ENCODE measurements at regions not wholly inside any gene's neighbourhood (a gene's known extent, or its start where the extent isn't known, plus 50 kb on each side); places are given as distances from the start of the nearest gene placed in this dataset.
A peak's percentile ranks its signal among the peaks of the same experiment; 100 is the strongest.

- no peak for DNase-seq (ENCODE audit: low spot score in 2 of 2)
Measured at GRCh38 chr15:85847031-85847430, 52.3 kb upstream of the KLHL25 start.

GRCh38 chr15:85849946-85850345 is 55.2 kb upstream of the KLHL25 start:
- DNase-seq (ENCODE audit: low spot score in 2 of 2) (no peak), ATAC-seq (no peak)
- H3K27ac Mint-ChIP-seq, result no peak overlapping the region
- H3K36me3 Mint-ChIP-seq, result no peaks in the 10 kb centered on the region
- no peak overlapping the region for H3K4me3 Mint-ChIP-seq
- no peaks in the 10 kb centered on the region for H3K9me3 Mint-ChIP-seq
- peaks cover 6% of the 10 kb centered on the region for H3K4me1 Mint-ChIP-seq

More at GRCh38 chr15:85847031-85847430, 52.3 kb upstream of the KLHL25 start:
- H3K4me1 Mint-ChIP-seq, result no peaks in the 10 kb centered on the region
- no peaks in the 10 kb centered on the region for H3K9me3 Mint-ChIP-seq
- no peak overlapping the region for H3K4me3 Mint-ChIP-seq
- no peak overlapping the region for H3K27ac Mint-ChIP-seq
- ATAC-seq, result no peak
- no peaks in the 10 kb centered on the region for H3K36me3 Mint-ChIP-seq

- Mint-ChIP-seq H3K9me3 (no peaks in the 10 kb centered on the region), H3K4me1 (peaks cover 6% of the 10 kb centered on the region), H3K4me3 (no peak overlapping the region), H3K36me3 (no peaks in the 10 kb centered on the region), H3K27ac (no peak overlapping the region)
- ATAC-seq (no peak), DNase-seq (ENCODE audit: low spot score in 2 of 2) (no peak)
Measured at GRCh38 chr15:85852969-85853368, 58.2 kb upstream of the KLHL25 start.

GRCh38 chr15:85854345-85855097 is 59.8 kb upstream of the KLHL25 start:
- Mint-ChIP-seq H3K4me1 (peaks cover 14% of the 10 kb centered on the region), H3K9me3 (no peaks in the 10 kb centered on the region), H3K27ac (no peak overlapping the region), H3K36me3 (no peaks in the 10 kb centered on the region), H3K4me3 (no peak overlapping the region)
- DNase-seq (ENCODE audit: low spot score in 2 of 2) (peak; percentile 25 to 64), ATAC-seq (peak; percentile 66)

GRCh38 chr15:85858586-85859375 is 64.1 kb upstream of the KLHL25 start:
- Mint-ChIP-seq H3K36me3 (no peaks in the 10 kb centered on the region), H3K4me3 (no peak overlapping the region), H3K27ac (no peak overlapping the region), H3K4me1 (peaks cover 14% of the 10 kb centered on the region), H3K9me3 (no peaks in the 10 kb centered on the region)
- DNase-seq (ENCODE audit: low spot score in 2 of 2), result peak; percentile 78 to 84
- peak; percentile 95 for ATAC-seq

GRCh38 chr15:85859671-85860070 is 64.9 kb upstream of the KLHL25 start:
- no peak overlapping the region for H3K4me3 Mint-ChIP-seq
- H3K36me3 Mint-ChIP-seq, result no peaks in the 10 kb centered on the region
- H3K27ac Mint-ChIP-seq, result no peak overlapping the region
- peaks cover 8% of the 10 kb centered on the region for H3K4me1 Mint-ChIP-seq
- no peaks in the 10 kb centered on the region for H3K9me3 Mint-ChIP-seq
- no peak for ATAC-seq
- DNase-seq (ENCODE audit: low spot score in 2 of 2), result no peak

- DNase-seq (ENCODE audit: low spot score in 2 of 2), result no peak
- Mint-ChIP-seq H3K9me3 (no peaks in the 10 kb centered on the region), H3K4me3 (no peak overlapping the region), H3K4me1 (peaks cover 8% of the 10 kb centered on the region), H3K27ac (no peak overlapping the region), H3K36me3 (no peaks in the 10 kb centered on the region)
- no peak for ATAC-seq
Measured at GRCh38 chr15:85860394-85861161, 65.9 kb upstream of the KLHL25 start.

- H3K27ac Mint-ChIP-seq, result peak overlapping the region; percentile 4
- H3K4me3 Mint-ChIP-seq, result no peak overlapping the region
- ATAC-seq (no peak), DNase-seq (ENCODE audit: low spot score in 2 of 2) (no peak)
- H3K9me3 Mint-ChIP-seq, result no peaks in the 10 kb centered on the region
- H3K4me1 Mint-ChIP-seq, result peaks cover 9% of the 10 kb centered on the region
- no peaks in the 10 kb centered on the region for H3K36me3 Mint-ChIP-seq
Measured at GRCh38 chr15:85865070-85865684, 70.5 kb upstream of the KLHL25 start.

GRCh38 chr15:85867250-85867649 is 72.5 kb upstream of the KLHL25 start:
- DNase-seq (ENCODE audit: low spot score in 2 of 2), result no peak
- no peak overlapping the region for H3K27ac Mint-ChIP-seq
- ATAC-seq, result no peak
- no peaks in the 10 kb centered on the region for H3K36me3 Mint-ChIP-seq
- peaks cover 9% of the 10 kb centered on the region for H3K4me1 Mint-ChIP-seq
- H3K9me3 Mint-ChIP-seq, result no peaks in the 10 kb centered on the region
- no peak overlapping the region for H3K4me3 Mint-ChIP-seq

GRCh38 chr15:85869124-85869523 is 74.4 kb upstream of the KLHL25 start:
- no peak for ATAC-seq
- Mint-ChIP-seq H3K36me3 (no peaks in the 10 kb centered on the region), H3K9me3 (no peaks in the 10 kb centered on the region), H3K4me3 (no peak overlapping the region), H3K4me1 (peaks cover 9% of the 10 kb centered on the region), H3K27ac (no peak overlapping the region)
- no peak for DNase-seq (ENCODE audit: low spot score in 2 of 2)

- Mint-ChIP-seq H3K9me3 (no peaks in the 10 kb centered on the region), H3K36me3 (no peaks in the 10 kb centered on the region), H3K4me1 (peaks cover 9% of the 10 kb centered on the region), H3K27ac (no peak overlapping the region), H3K4me3 (no peak overlapping the region)
- peak; percentile 52 for ATAC-seq
- no peak for DNase-seq (ENCODE audit: low spot score in 2 of 2)
Measured at GRCh38 chr15:85870216-85871014, 75.7 kb upstream of the KLHL25 start.

- ATAC-seq, result peak; percentile 85
Measured at GRCh38 chr15:85871545-85871944, 76.8 kb upstream of the KLHL25 start.

GRCh38 chr15:85872125-85872524 is 77.4 kb upstream of the KLHL25 start:
- Mint-ChIP-seq H3K36me3 (no peaks in the 10 kb centered on the region), H3K4me3 (no peak overlapping the region)
- no peak for ATAC-seq

More at GRCh38 chr15:85871545-85871944, 76.8 kb upstream of the KLHL25 start:
- H3K9me3 Mint-ChIP-seq, result no peaks in the 10 kb centered on the region
- H3K4me1 Mint-ChIP-seq, result no peaks in the 10 kb centered on the region
- peak overlapping the region; percentile 73 for H3K27ac Mint-ChIP-seq
- no peak overlapping the region for H3K4me3 Mint-ChIP-seq
- H3K36me3 Mint-ChIP-seq, result no peaks in the 10 kb centered on the region
- no peak for DNase-seq (ENCODE audit: low spot score in 2 of 2)

GRCh38 chr15:85874236-85874635 is 79.5 kb upstream of the KLHL25 start:
- no peaks in the 10 kb centered on the region for H3K9me3 Mint-ChIP-seq
- no peaks in the 10 kb centered on the region for H3K36me3 Mint-ChIP-seq
- DNase-seq (ENCODE audit: low spot score in 2 of 2), result no peak
- no peak overlapping the region for H3K27ac Mint-ChIP-seq
- no peak overlapping the region for H3K4me3 Mint-ChIP-seq
- no peaks in the 10 kb centered on the region for H3K4me1 Mint-ChIP-seq
- no peak for ATAC-seq

More at GRCh38 chr15:85872125-85872524, 77.4 kb upstream of the KLHL25 start:
- Mint-ChIP-seq H3K9me3 (no peaks in the 10 kb centered on the region), H3K27ac (peak overlapping the region; percentile 14), H3K4me1 (no peaks in the 10 kb centered on the region)
- DNase-seq (ENCODE audit: low spot score in 2 of 2), result no peak
